Sigmoid colon (tissue), 4 donors: ENCODE measurements at regions not wholly inside any gene's neighbourhood (a gene's known extent, or its start where the extent isn't known, plus 50 kb on each side); places are given as distances from the start of the nearest gene placed in this dataset.
A peak's percentile ranks its signal among the peaks of the same experiment; 100 is the strongest.

ENCODE experiments used
- CTCF ChIP-seq, 4 experiments: fragments of 450-650 bp in 3 of 4; fragments of 200-600 bp in 1 of 4; IDR thresholded peaks; one replicate each; pipeline ENCODE4 v1.5.1; 2016 to 2019; ENCODE audit warnings: antibody characterized with exemption in 4 of 4, mild to moderate bottlenecking in 3 of 4, moderate library complexity in 2 of 4
- POLR2A ChIP-seq, 2 donors: fragments of 450-650 bp; IDR thresholded peaks; one replicate each; pipeline ENCODE4 v1.6.1; 2016; ENCODE audit warnings: antibody characterized with exemption in 2 of 2, mild to moderate bottlenecking in 2 of 2, moderate library complexity in 2 of 2
- POLR2AphosphoS5 ChIP-seq, 4 donors: sonication (generic); formaldehyde crosslinking; IDR thresholded peaks; one replicate each; pipeline ENCODE4 v1.6.1; 2017; ENCODE audit warnings: antibody characterized with exemption in 4 of 4

- no peak for TF ChIP-seq POLR2AphosphoS5 (IDR thresholded peaks at IDR 0.05)
- TF ChIP-seq CTCF (IDR thresholded peaks at IDR 0.05) = peak in 1 of 4 experiments; percentile 27
- TF ChIP-seq POLR2A (IDR thresholded peaks at IDR 0.05) = no peak
Observed at GRCh38 chr15:31439328-31439727, 112.7 kb downstream of the KLF13 start.
